Osteocyte (in vitro differentiated cells): ENCODE measurements at regions not wholly inside any gene's neighbourhood (a gene's known extent, or its start where the extent isn't known, plus 50 kb on each side); places are given as distances from the start of the nearest gene placed in this dataset.

ENCODE experiments used
- DNase-seq: peaks from one replicate; pipeline ENCODE4 v3.0.0; 2021; ENCODE audit warnings: mixed read lengths; ENCODE audit not compliant: unreplicated experiment; ENCODE audit errors: extremely low spot score
- H3K27ac Mint-ChIP-seq: one replicate; pipeline ENCODE4 v1.8.0; 2021; ENCODE audit warnings: mild to moderate bottlenecking, mixed read lengths; ENCODE audit not compliant: unreplicated experiment
- H3K27me3 Mint-ChIP-seq: one replicate; pipeline ENCODE4 v1.8.0; 2021; ENCODE audit warnings: mixed read lengths; ENCODE audit not compliant: unreplicated experiment
- H3K36me3 Mint-ChIP-seq: one replicate; pipeline ENCODE4 v1.8.0; 2021; ENCODE audit warnings: mixed read lengths; ENCODE audit not compliant: unreplicated experiment
- H3K4me1 Mint-ChIP-seq: one replicate; pipeline ENCODE4 v1.8.0; 2021; ENCODE audit warnings: mixed read lengths; ENCODE audit not compliant: unreplicated experiment
- H3K4me3 Mint-ChIP-seq: one replicate; pipeline ENCODE4 v1.8.0; 2021; ENCODE audit warnings: mild to moderate bottlenecking, moderate library complexity, mixed read lengths; ENCODE audit not compliant: unreplicated experiment
- H3K9me3 Mint-ChIP-seq: one replicate; pipeline ENCODE4 v1.8.0; 2021; ENCODE audit warnings: mixed read lengths; ENCODE audit not compliant: unreplicated experiment
- TF ChIP-seq, protein P1 (sequence below): fragments of 200-600 bp; sonication (generic); IDR thresholded peaks from 2 replicates; pipeline ENCODE4 v1.5.0; 2021; ENCODE audit warnings: antibody characterized with exemption, mild to moderate bottlenecking, moderate library complexity

- Mint-ChIP-seq H3K4me1 (no peaks in the 10 kb centered on the region), H3K9me3 (no peaks in the 10 kb centered on the region), H3K36me3 (no peaks in the 10 kb centered on the region), H3K4me3 (no peak overlapping the region), H3K27me3 (no peaks in the 10 kb centered on the region), H3K27ac (no peak overlapping the region)
- TF ChIP-seq, protein P1, sequence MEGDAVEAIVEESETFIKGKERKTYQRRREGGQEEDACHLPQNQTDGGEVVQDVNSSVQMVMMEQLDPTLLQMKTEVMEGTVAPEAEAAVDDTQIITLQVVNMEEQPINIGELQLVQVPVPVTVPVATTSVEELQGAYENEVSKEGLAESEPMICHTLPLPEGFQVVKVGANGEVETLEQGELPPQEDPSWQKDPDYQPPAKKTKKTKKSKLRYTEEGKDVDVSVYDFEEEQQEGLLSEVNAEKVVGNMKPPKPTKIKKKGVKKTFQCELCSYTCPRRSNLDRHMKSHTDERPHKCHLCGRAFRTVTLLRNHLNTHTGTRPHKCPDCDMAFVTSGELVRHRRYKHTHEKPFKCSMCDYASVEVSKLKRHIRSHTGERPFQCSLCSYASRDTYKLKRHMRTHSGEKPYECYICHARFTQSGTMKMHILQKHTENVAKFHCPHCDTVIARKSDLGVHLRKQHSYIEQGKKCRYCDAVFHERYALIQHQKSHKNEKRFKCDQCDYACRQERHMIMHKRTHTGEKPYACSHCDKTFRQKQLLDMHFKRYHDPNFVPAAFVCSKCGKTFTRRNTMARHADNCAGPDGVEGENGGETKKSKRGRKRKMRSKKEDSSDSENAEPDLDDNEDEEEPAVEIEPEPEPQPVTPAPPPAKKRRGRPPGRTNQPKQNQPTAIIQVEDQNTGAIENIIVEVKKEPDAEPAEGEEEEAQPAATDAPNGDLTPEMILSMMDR, result no peak
- no peak for DNase-seq
Observed at GRCh38 chr5:99945478-99946442, 589.4 kb upstream of the FAM174A start.

DNA sequence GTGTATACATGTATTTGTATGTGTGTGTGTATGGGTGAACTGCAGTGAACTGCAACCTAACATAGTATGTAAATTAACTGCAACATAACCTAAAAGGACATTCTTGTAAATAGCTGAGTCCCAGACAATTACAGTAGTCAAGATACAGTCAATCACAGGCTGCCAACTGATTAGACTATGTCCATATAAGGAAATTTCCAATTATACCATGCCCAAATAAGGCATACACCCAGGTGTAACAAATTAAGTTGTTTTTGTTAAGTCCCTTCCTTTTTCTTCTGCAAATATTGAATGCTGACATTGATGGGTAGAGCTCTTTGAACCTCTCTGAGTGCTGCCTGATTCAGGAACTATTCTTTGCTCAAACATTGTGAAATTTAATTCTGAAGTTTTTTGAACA, 594.6 kb upstream of the FAM174A start:
- TF ChIP-seq, protein P1, result no peak
- H3K4me1 Mint-ChIP-seq, result no peaks in the 10 kb centered on the region
- H3K4me3 Mint-ChIP-seq, result no peak overlapping the region
- H3K9me3 Mint-ChIP-seq, result no peaks in the 10 kb centered on the region
- no peak overlapping the region for H3K27ac Mint-ChIP-seq
- no peak for DNase-seq
- no peaks in the 10 kb centered on the region for H3K36me3 Mint-ChIP-seq
- H3K27me3 Mint-ChIP-seq, result no peaks in the 10 kb centered on the region

DNA sequence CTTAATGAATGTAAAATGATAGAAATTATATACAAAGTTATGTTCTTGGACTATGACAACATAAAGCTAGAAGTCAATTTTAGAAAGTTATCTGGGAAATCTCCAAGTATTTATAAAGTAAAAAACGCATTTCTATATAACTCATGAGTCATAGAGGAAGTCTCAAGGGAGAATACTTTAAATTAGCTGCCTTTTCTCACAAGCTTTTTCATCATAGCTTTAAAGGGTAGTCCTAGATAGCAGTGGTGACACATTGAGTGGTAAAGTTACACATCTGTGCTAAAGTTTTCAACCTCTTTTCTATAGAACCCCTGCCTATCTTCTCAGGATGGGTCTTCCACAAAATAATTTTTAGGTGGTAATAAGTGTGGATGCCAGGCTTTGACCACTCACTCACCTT, 598.3 kb upstream of the FAM174A start:
- Mint-ChIP-seq H3K36me3 (no peaks in the 10 kb centered on the region), H3K4me3 (no peak overlapping the region), H3K27ac (no peak overlapping the region), H3K4me1 (no peaks in the 10 kb centered on the region), H3K27me3 (no peaks in the 10 kb centered on the region), H3K9me3 (no peaks in the 10 kb centered on the region)
- no peak for DNase-seq
- TF ChIP-seq, protein P1, result no peak

DNA sequence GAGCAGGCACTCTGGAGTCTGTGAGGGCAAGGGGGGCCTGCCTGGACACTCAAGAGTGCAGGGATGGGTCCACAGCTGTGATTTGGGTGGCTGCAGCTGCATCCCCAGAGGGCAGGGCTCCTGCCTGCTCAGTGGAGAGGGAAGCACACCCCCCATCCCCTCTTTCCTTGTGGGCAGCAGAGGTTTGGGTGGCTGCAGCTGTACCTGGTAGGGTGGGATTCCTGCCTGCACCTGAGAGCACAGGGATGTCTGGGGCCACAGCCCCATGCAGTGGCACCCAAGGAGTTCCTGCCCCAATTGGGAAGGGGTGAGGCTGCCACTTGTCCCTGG, 605.4 kb upstream of the FAM174A start:
- Mint-ChIP-seq H3K4me1 (no peaks in the 10 kb centered on the region), H3K4me3 (no peak overlapping the region), H3K27me3 (no peaks in the 10 kb centered on the region), H3K36me3 (no peaks in the 10 kb centered on the region), H3K9me3 (no peaks in the 10 kb centered on the region), H3K27ac (no peak overlapping the region)
- TF ChIP-seq, protein P1, result no peak
- DNase-seq, result no peak

DNA sequence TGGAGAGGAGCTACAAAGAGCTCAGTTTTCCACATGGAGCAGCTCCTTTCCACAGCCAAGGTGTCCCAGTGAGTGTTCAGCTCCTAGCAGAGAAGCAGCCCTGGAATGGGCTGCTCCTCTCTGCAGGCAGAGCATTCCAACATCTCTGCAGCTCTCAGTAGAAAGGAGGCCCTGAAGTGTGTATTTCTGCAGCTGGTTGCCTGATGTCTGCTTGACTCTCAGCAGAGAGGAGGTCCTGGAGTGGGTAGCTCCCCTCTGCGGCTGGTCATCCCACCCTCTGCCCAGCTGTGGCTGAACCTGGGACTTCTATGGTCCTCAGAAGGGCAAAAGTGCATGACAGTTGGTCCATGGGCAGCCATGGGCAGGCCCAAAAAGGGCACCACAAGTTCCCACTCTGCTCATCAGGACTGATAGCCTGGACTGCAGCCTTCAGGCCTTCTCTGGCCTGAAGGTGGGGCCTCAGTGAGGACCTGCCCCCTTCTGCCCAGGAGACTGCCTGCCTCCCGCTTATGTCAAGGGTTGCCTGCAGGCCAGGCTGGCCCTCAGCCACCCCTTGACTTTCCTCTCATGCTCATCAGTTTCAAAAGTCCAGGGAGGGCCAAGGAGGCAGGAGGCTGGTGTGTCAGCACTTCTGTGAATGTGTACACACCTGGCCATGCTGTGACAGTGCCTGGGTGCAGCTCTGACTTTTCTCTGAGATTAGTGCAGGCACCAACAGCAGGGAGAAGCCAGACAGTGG, 605.9 kb upstream of the FAM174A start:
- no peaks in the 10 kb centered on the region for H3K27me3 Mint-ChIP-seq
- TF ChIP-seq, protein P1, result no peak
- no peak overlapping the region for H3K27ac Mint-ChIP-seq
- no peak for DNase-seq
- H3K36me3 Mint-ChIP-seq, result no peaks in the 10 kb centered on the region
- H3K4me1 Mint-ChIP-seq, result no peaks in the 10 kb centered on the region
- H3K9me3 Mint-ChIP-seq, result no peaks in the 10 kb centered on the region
- no peak overlapping the region for H3K4me3 Mint-ChIP-seq
